Prostate gland (tissue), 2 donors: ENCODE measurements at regions not wholly inside any gene's neighbourhood (a gene's known extent, or its start where the extent isn't known, plus 50 kb on each side); places are given as distances from the start of the nearest gene placed in this dataset.

Source experiments
- DNase-seq: peaks from one replicate; pipeline ENCODE4 v3.0.0-alpha.2; 2019; ENCODE audit warnings: low spot score
- H3K27ac ChIP-seq, 2 donors: fragments of 200-600 bp; sonication (generic); 2 replicates each; pipeline ENCODE4 v1.5.1; 2017 to 2019
- H3K27me3 ChIP-seq: fragments of 200-600 bp; sonication (generic); replicated peaks from 2 replicates; pipeline ENCODE4 v1.5.1; 2019; ENCODE audit not compliant: insufficient read depth
- H3K36me3 ChIP-seq, 2 donors: fragments of 200-600 bp; sonication (generic); 1 replicate in 1 of 2; 2 replicates in 1 of 2; pipeline versions ENCODE4 v1.5.1 to v1.8.1; 2017 to 2019
- H3K4me1 ChIP-seq: fragments of 200-600 bp; sonication (generic); replicated peaks from 2 replicates; pipeline ENCODE4 v1.5.1; 2019
- H3K4me3 ChIP-seq, 2 donors: fragments of 200-600 bp; sonication (generic); 2 replicates each; pipeline ENCODE4 v1.5.1; 2017 to 2019
- H3K9me3 ChIP-seq: fragments of 200-600 bp; sonication (generic); 2 replicates; pipeline ENCODE4 v1.5.1; 2017
- CTCF ChIP-seq, 4 experiments: fragments of 200-600 bp in 2 of 4; fragments of 450-650 bp in 2 of 4; sonication (generic) in 2 of 4; IDR thresholded peaks; 1 replicate in 3 of 4; 2 replicates in 1 of 4; pipeline ENCODE4 v1.5.1; 2016 to 2019; ENCODE audit warnings: antibody characterized with exemption in 4 of 4, mild to moderate bottlenecking in 2 of 4, moderate library complexity in 2 of 4
- POLR2A ChIP-seq: fragments of 450-650 bp; IDR thresholded peaks from one replicate; pipeline ENCODE4 v1.6.1; 2016; ENCODE audit warnings: antibody characterized with exemption, mild to moderate bottlenecking
- POLR2AphosphoS5 ChIP-seq: sonication (generic); formaldehyde crosslinking; IDR thresholded peaks from one replicate; pipeline ENCODE4 v1.6.1; 2017; ENCODE audit warnings: antibody characterized with exemption
- WGBS: methylation state at CpG from one replicate; pipeline ENCODE4 v1.1.5; 2018; 5-methylcytosine and 5-hydroxymethylcytosine counted together
- intact Hi-C: fragments of 100-400 bp; cut with DNase I; formaldehyde crosslinking; loops from one replicate; pipeline ENCODE4 v1.14.2; 2022

- TF ChIP-seq CTCF (IDR thresholded peaks at IDR 0.05), result no peak
- no peak for TF ChIP-seq POLR2A
- no peak for TF ChIP-seq POLR2AphosphoS5
- Histone ChIP-seq H3K27ac (no peak overlapping the region), H3K4me3 (no peak overlapping the region), H3K9me3 (no peaks in the 10 kb centered on the region), H3K27me3 (no peaks in the 10 kb centered on the region), H3K36me3 (no peaks in the 10 kb centered on the region), H3K4me1 (no peaks in the 10 kb centered on the region)
- DNase-seq, result no peak
- intact Hi-C loops, result no loop called here
Measured at GRCh38 chr6:54451516-54451915, 143.3 kb downstream of the TINAG start.

GRCh38 chr6:54463354-54464024 lies 155.2 kb downstream of the TINAG start:
- no peak for DNase-seq
- Histone ChIP-seq H3K9me3 (no peaks in the 10 kb centered on the region), H3K4me3 (no peak overlapping the region), H3K27ac (no peak overlapping the region), H3K36me3 (no peaks in the 10 kb centered on the region), H3K27me3 (no peaks in the 10 kb centered on the region), H3K4me1 (no peaks in the 10 kb centered on the region)
- intact Hi-C loops, result no loop called here
- WGBS, result 57% methylated on average over 4 of the region's 4 CpGs
- no peak for TF ChIP-seq POLR2AphosphoS5
- no peak for TF ChIP-seq POLR2A
- TF ChIP-seq CTCF (IDR thresholded peaks at IDR 0.05), result no peak

GRCh38 chr6:54465649-54466300 lies 157.5 kb downstream of the TINAG start:
- H3K36me3 ChIP-seq, result no peaks in the 10 kb centered on the region
- WGBS, result 84% methylated on average over 3 of the region's 3 CpGs
- H3K27me3 ChIP-seq, result no peaks in the 10 kb centered on the region

GRCh38 chr6:54467384-54467783 lies 159.1 kb downstream of the TINAG start:
- no peaks in the 10 kb centered on the region for H3K36me3 ChIP-seq
- H3K4me3 ChIP-seq, result no peak overlapping the region
- intact Hi-C loops, result no loop called here
- 85% methylated on average over 1 of the region's 1 CpG for WGBS
- TF ChIP-seq POLR2A (no peak), CTCF (IDR thresholded peaks at IDR 0.05) (no peak), POLR2AphosphoS5 (no peak)
- H3K27ac ChIP-seq, result no peak overlapping the region
- no peaks in the 10 kb centered on the region for H3K27me3 ChIP-seq
- DNase-seq, result no peak
- H3K4me1 ChIP-seq, result no peaks in the 10 kb centered on the region
- H3K9me3 ChIP-seq, result no peaks in the 10 kb centered on the region

More at GRCh38 chr6:54465649-54466300, 157.5 kb downstream of the TINAG start:
- H3K4me3 ChIP-seq, result no peak overlapping the region
- DNase-seq, result no peak
- H3K4me1 ChIP-seq, result no peaks in the 10 kb centered on the region
- no peaks in the 10 kb centered on the region for H3K9me3 ChIP-seq
- intact Hi-C loops, result no loop called here
- TF ChIP-seq CTCF (IDR thresholded peaks at IDR 0.05) (no peak), POLR2AphosphoS5 (no peak), POLR2A (no peak)
- no peak overlapping the region for H3K27ac ChIP-seq

GRCh38 chr6:54473328-54473727 lies 165.1 kb downstream of the TINAG start:
- WGBS, result 76% methylated on average over 4 of the region's 4 CpGs
- no peak for DNase-seq

More at GRCh38 chr6:54473328-54473727, 165.1 kb downstream of the TINAG start:
- Histone ChIP-seq H3K4me1 (no peaks in the 10 kb centered on the region), H3K27ac (no peak overlapping the region), H3K27me3 (no peaks in the 10 kb centered on the region), H3K4me3 (no peak overlapping the region), H3K9me3 (no peaks in the 10 kb centered on the region), H3K36me3 (no peaks in the 10 kb centered on the region)
- no peak for TF ChIP-seq POLR2A
- TF ChIP-seq POLR2AphosphoS5, result no peak
- no peak for TF ChIP-seq CTCF (IDR thresholded peaks at IDR 0.05)
- intact Hi-C loops, result no loop called here
